HT1080 (cell line): ENCODE measurements at regions not wholly inside any gene's neighbourhood (a gene's known extent, or its start where the extent isn't known, plus 50 kb on each side); places are given as distances from the start of the nearest gene placed in this dataset.

Experiments
- DNase-seq: peaks from one replicate; pipeline ENCODE4 v3.0.0-alpha.2; 2015; ENCODE audit warnings: low read depth

DNA sequence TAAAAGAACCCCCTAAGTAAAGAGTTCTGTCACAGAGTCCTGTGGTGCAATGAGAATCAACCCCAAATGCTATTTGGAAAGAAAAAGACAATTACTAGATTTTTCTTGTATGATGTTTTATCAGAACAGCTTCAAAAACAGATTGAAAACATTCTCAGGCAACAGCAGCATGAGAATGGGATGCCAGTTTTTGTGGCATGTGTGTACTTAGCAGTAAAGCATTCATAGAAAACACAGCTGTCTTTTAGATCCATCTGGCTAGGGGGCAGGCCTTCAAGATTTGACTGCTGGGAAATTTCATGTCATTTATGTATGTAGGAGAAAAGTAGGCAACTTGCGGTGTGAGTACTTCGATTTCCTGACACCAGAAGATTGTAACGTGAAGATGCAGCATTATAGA is 170.5 kb upstream of the HTR2A start:
- no peak for DNase-seq

GRCh38 chr13:47066226-47066625 is 169.4 kb upstream of the HTR2A start:
- DNase-seq = no peak

DNA sequence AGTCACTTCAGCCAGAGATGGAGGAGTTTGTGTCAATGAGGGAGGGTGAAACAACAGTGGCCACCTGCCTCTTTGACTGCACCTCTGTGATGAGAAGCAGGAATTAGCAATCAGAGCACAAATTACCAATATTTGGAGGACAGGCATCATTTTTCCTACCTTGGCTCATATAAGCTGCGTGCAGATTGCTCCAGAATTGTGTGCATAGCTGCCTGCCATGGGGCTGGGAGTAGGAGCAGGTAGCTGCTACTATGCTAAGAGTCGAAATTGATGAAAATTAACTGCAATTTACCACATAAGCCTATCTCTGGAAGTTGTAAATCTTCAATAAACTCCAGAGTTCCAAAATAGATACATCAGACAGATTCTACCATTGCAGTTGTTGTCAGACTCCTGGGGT is 167.5 kb upstream of the HTR2A start:
- DNase-seq = no peak

DNA sequence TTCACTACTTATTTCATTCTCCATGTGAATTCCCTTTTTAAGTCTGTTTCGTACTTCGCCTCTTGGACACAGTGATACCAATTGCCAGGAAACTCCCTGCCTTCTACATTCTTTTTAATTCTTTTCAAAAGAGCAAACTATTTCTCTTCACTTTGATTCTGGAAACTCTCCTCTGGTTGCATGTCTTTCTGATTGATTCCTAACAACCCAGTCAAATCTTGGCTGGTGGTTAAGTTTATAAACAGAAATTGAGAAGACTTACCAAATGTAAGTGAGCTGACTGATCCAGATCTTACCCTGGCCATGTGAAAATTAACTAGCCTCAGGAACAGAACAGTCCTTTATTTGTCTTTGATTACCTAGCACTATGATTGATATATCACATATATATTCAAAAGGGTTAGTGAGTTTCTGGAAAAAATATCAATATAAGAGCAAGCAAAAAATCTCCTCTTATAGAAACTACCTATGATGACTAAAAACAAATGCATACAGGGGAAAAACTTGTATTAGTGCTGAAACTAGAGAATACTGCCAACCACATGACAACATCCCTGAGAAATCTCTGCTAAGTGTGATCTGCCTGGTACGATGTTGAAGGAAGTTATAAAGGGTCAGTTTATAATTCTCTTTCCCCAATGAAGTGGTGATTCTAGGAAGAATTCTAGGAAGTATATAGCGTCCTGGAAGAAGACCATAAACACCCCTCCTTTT is 152.6 kb upstream of the HTR2A start:
- DNase-seq = no peak

- no peak for DNase-seq
Observed at GRCh38 chr13:47046706-47047105, 149.9 kb upstream of the HTR2A start.

GRCh38 chr13:47044842-47045241 is 148.0 kb upstream of the HTR2A start:
- DNase-seq = no peak

- DNase-seq = peak; percentile 79
Observed at GRCh38 chr13:47039106-47039505, 142.3 kb upstream of the HTR2A start.

DNA sequence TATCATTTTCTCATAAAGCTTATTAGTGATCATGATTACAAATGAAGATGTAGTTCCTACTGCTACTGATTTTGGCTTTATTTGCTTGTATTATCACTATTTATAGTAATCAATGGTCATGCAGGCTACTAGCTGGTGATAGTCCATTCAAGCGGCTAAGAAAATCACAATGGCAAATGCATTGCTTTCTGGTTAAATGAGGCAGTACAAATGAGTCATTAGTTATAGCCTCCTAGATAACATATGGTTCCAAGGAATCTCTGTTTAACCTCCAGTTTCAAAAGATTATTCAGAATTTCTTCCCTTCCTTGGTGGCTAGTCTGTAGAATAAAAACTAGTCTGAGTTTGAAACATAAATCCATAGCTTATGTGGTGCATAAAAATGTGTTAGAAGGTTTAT is 141.3 kb upstream of the HTR2A start:
- DNase-seq = no peak

DNA sequence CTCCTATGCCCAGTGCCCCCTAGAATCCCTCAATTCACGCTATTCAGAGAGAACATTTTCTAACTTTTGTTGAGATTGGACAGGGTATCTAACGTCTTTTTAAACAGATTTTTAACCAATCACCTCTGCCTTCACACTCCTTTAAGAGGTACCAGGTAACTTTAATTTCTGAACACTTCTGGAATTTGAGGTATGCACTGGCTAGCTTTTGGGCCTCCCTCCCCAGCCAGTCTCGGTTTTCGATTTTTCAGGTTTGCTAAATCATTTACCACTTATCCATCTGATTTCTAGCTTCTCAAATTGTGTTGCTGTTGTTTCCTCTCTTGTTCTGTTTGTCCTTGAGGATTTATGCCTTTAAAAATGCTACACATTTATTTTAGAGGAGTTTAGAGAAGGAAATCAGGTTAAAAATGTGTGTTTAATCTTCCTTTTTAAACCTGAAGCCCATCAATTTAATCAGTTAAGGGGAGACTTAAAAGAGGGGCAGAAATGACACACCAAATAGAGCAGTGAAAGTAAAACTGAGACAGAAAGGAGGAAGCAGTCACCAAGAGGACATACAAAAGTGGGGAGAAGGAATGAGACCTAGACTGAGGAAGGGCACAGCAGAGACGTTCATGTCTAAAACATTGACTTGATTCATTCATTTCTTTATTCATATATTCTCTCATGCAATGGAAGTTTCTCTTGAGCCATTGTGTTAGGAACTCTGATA is 139.6 kb upstream of the HTR2A start:
- no peak for DNase-seq

DNA sequence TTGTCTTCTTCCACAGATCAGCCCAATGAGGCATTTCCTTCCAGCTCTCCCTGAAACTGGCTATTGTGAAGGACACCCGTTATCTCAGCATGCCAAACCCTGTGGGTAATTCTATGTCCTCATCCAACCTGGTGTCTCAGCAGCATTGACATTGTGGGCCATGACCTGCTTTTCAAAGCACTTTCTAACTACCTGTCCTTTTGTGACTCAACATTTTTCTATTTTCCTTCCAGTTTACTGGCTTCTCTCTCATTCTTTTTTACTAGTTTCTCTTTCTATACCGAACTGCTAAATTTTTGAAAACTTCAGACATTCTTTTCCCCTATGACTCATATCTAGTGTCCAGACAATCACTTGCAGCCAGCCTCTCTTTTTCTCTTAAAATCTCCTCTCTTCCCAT is 136.4 kb upstream of the HTR2A start:
- peak; percentile 67 for DNase-seq

DNA sequence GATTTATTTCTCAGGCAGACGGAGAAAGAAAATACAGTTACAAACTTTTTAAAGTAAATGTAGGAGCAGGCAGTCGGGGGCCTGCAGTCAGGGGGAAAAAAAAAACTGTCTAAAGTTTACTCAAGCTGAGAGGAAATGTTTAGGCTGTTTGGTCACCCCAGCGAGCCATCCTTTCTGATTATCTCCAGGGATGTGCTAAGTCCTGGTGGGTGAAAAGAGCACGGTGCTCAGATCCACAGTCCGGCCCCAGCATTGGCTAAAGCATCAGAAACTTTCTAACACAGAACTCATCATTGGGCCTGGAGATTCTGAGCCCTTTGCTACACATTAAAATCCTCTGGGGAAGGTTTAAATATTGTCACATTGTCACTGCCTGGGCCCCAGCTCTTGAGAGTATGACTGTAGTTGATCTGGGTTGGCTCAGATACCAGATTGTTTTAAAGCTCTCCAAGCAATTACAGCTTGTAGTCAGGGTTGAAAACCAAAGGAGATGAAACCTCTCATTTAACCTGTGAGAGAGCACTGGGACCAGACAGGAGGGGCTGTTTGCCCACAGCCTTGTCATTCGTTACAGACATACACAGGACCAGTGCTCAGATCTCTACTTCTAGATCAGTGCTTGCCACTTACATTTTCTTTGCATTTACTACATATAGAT is 131.1 kb upstream of the HTR2A start:
- no peak for DNase-seq

GRCh38 chr13:47025791-47026447 is 129.1 kb upstream of the HTR2A start:
- no peak for DNase-seq

GRCh38 chr13:47019977-47020376 is 123.1 kb upstream of the HTR2A start:
- no peak for DNase-seq

GRCh38 chr13:47017476-47017875 is 120.6 kb upstream of the HTR2A start:
- DNase-seq = peak; percentile 17

- no peak for DNase-seq
Observed at GRCh38 chr13:47008318-47008717, 111.5 kb upstream of the HTR2A start.

DNA sequence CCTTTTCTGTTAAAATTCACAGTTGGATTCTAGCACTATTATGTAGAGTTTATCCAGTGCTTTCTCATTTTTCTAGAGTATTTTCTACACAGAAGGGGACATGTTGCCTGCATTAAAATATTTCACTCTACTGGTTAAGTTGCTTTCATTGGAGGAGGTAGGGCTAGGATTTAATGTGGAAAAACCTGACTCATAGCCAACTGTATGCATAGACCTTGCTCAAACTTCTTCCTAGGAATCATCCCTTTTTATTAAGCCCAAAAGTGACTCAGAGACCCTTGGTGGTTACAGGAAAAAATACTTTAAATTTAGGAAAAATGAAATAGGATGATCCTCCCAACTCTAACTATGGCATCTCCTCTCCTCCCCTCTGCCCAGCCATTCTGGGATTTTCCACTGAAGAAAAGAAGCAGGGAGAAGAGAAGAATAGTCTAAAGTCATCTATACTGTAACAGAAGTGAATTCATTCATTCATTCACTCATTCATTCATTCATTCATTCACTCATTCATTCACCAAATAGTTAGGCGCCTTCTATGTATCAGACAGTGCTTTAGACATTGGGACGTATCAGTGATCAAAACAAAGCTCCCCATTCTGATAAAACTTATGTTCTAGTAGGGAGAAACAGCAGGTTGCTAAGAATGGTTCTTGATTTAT is 109.0 kb upstream of the HTR2A start:
- DNase-seq = peak; percentile 31

- DNase-seq = no peak
Observed at GRCh38 chr13:47004540-47004939, 107.7 kb upstream of the HTR2A start.

DNA sequence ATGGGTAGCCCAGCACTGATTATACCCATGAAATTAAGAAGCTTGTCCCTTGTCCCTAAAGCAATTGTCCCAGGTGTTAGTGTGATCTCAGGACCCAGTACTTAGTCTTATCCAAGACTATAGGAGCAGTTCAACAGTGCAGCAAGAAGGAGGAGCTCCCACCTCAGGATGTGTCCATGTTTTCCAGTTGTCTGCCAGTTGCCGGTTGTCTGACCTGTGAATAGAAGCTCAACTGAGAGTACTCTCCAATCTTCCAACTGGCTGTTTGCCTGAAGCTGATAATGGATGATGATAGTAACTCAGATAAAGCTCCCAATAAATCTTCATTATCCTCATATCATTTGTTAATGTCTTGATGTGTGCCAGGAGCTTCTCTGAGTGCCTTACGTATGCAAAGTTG is 107.2 kb upstream of the HTR2A start:
- DNase-seq = no peak

DNA sequence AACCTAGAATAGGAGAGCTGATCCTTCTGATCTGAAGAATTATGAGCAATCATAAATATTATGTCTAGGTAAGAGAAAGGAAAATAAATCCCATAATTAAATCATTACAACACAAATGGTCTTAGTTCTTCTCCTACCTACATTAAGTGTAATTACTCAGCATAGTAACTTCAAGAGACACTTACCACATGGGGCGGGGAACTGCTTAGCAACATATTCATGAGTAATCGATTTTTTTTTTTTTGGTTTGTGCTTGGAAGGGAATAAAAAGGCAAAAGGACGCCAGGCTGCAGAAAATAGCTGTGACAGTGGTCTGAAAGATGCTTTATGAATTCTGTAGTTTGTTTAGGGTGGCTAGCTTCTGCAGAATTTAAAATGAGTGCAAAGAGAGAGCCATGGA is 103.3 kb upstream of the HTR2A start:
- DNase-seq = peak; percentile 27

GRCh38 chr13:46996316-46997030 is 99.6 kb upstream of the HTR2A start:
- no peak for DNase-seq

DNA sequence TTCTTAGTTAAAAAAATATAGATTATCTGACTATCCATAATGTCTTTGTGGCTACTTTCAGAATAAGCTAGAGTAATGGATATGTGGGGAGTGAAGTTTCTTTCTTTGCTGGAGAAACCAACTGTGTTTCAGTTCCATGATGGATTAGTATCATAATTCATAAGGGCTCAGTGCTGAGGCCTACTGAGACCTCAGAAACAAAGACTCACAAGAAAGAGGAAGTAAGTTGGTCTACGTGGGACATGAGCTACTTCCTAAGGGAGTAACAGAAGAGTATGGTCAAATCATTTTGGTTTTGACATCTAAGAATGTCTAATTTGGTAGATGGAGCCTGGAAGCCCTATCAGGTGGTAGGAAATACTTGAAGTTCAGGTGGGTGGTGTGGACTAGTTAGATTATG is 99.0 kb upstream of the HTR2A start:
- DNase-seq = no peak
